Heart left ventricle (tissue), 16 donors: ENCODE measurements at regions not wholly inside any gene's neighbourhood (a gene's known extent, or its start where the extent isn't known, plus 50 kb on each side); places are given as distances from the start of the nearest gene placed in this dataset.

Source experiments
- ATAC-seq, 4 donors: fragments of 200-7000 bp; cut with Tn5 transposase; one replicate each; pipeline ENCODE4 v1.9.1; 2020 to 2022; ENCODE audit warnings: moderate library complexity in 4 of 4, mild to moderate bottlenecking in 3 of 4, moderate number of reproducible peaks in 1 of 4
- DNase-seq, 5 donors: peaks; one replicate each; pipeline ENCODE4 v3.0.0-alpha.2; 2020
- H3K27ac ChIP-seq, 12 donors: fragments of 200-600 bp; sonication (generic) in 4 of 12; one replicate each; pipeline versions ENCODE4 v1.5.0 to v1.8.0; 2016 to 2022; ENCODE audit warnings: mild to moderate bottlenecking in 2 of 12
- H3K27me3 ChIP-seq, 9 donors: fragments of 200-600 bp; sonication (generic) in 2 of 9; one replicate each; pipeline versions ENCODE4 v1.5.1 to v1.8.0; 2016 to 2022; ENCODE audit warnings: mild to moderate bottlenecking in 3 of 9
- H3K36me3 ChIP-seq, 9 donors: fragments of 200-600 bp; sonication (generic) in 2 of 9; one replicate each; pipeline versions ENCODE4 v1.5.0 to v1.8.0; 2018 to 2022; ENCODE audit warnings: mild to moderate bottlenecking in 2 of 9
- H3K4me1 ChIP-seq, 12 donors: fragments of 200-600 bp; sonication (generic) in 4 of 12; one replicate each; pipeline versions ENCODE4 v1.5.0 to v1.8.0; 2016 to 2022; ENCODE audit warnings: mild to moderate bottlenecking in 3 of 12
- H3K4me3 ChIP-seq, 12 donors: fragments of 200-600 bp; sonication (generic) in 4 of 12; one replicate each; pipeline versions ENCODE4 v1.5.0 to v1.8.0; 2017 to 2022; ENCODE audit warnings: mild to moderate bottlenecking in 9 of 12, moderate library complexity in 4 of 12
- H3K9me3 ChIP-seq, 12 donors: fragments of 200-600 bp; sonication (generic) in 4 of 12; one replicate each; pipeline versions ENCODE4 v1.5.0 to v1.8.0; 2016 to 2022; ENCODE audit warnings: mild to moderate bottlenecking in 1 of 12
- POLR2A ChIP-seq, 2 donors: fragments of 450-650 bp; IDR thresholded peaks; one replicate each; pipeline ENCODE4 v1.6.1; 2017; ENCODE audit warnings: antibody characterized with exemption in 2 of 2, mild to moderate bottlenecking in 2 of 2, moderate library complexity in 2 of 2
- WGBS, 4 donors: extraction: QIAGEN DNeasy Blood & Tissue Kit in 2 of 4; methylation state at CpG; one replicate each; pipeline versions ENCODE4 v1.1.5 to v1.1.7; 2013 to 2018; 5-methylcytosine and 5-hydroxymethylcytosine counted together
- intact Hi-C, 10 donors: fragments of 100-400 bp; cut with DNase I; formaldehyde crosslinking; loops; one replicate each; pipeline versions ENCODE4 v1.11.1 to v1.14.2; 2022
- TF ChIP-seq, protein P1 (sequence below), 12 donors: fragments of 200-600 bp; sonication (generic) in 4 of 12; IDR thresholded peaks; one replicate each; pipeline versions ENCODE4 v1.5.0 to v1.8.0; 2018 to 2022; ENCODE audit warnings: antibody characterized with exemption in 12 of 12, mild to moderate bottlenecking in 5 of 12
- donor health status: ischemic (EF 13 %, LVEDD 7.1; RV severe dilation, severe dysfunction).
- donor health status: healthy with polysubstance abuse.
- donor health status: DM: no; HTN: yes; CAD: no.
- donor health status: DM: no; HTN: no; CAD: no.
- donor health status: ischemic (EF 25% LVEDD 6.9; RV normal size, moderate dysfunction).
- donor health status: ischemic (EF 25% LVEDD 5.7; RV mildly dilated, moderate dysfunction).
- donor health status: healthy.
- donor health status: DM: yes; HTN: yes; CAD: no.
- donor health status: ischemic (EF 35%, LVEDD 5.7; RV mildly dilated, moderate dysfunction).
- donor health status: nonischemic (EF 11% LVEDD 7.7; RV severe dilation, severe dysfunction).
- donor health status: DM: yes; HTN: yes; CAD: no.
- donor health status: PGD.
- donor health status: ischemic (EF 29% LVEDD 5.4; RV normal size, mild dysfunction).
- donor health status: nonischemic (EF 23%, LVEDD 6.1; RV moderate dilation, normal function).

- Histone ChIP-seq H3K36me3 (no peaks in the 10 kb centered on the region), H3K4me1 (no peaks in the 10 kb centered on the region), H3K4me3 (no peak overlapping the region), H3K9me3 (no peaks in the 10 kb centered on the region), H3K27ac (no peak overlapping the region), H3K27me3 (no peaks in the 10 kb centered on the region)
- intact Hi-C loops, result no loop called here
- ATAC-seq (no peak), DNase-seq (no peak)
- WGBS, 4 donors, result 69 to 78% (median 75%) methylated on average over 2 of the region's 2 CpGs
- TF ChIP-seq, protein P1, sequence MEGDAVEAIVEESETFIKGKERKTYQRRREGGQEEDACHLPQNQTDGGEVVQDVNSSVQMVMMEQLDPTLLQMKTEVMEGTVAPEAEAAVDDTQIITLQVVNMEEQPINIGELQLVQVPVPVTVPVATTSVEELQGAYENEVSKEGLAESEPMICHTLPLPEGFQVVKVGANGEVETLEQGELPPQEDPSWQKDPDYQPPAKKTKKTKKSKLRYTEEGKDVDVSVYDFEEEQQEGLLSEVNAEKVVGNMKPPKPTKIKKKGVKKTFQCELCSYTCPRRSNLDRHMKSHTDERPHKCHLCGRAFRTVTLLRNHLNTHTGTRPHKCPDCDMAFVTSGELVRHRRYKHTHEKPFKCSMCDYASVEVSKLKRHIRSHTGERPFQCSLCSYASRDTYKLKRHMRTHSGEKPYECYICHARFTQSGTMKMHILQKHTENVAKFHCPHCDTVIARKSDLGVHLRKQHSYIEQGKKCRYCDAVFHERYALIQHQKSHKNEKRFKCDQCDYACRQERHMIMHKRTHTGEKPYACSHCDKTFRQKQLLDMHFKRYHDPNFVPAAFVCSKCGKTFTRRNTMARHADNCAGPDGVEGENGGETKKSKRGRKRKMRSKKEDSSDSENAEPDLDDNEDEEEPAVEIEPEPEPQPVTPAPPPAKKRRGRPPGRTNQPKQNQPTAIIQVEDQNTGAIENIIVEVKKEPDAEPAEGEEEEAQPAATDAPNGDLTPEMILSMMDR (IDR thresholded peaks at IDR 0.05), result no peak
- no peak for TF ChIP-seq POLR2A (IDR thresholded peaks at IDR 0.05)
These were observed 174.1 kb upstream of the ADAMTS3 start for GRCh38 chr4:72743078-72743477.

GRCh38 chr4:72715299-72715698 lies 146.3 kb upstream of the ADAMTS3 start:
- intact Hi-C loops, result no loop called here
- H3K27ac ChIP-seq, result no peak overlapping the region
- TF ChIP-seq POLR2A (IDR thresholded peaks at IDR 0.05), result no peak
- TF ChIP-seq, protein P1 (IDR thresholded peaks at IDR 0.05), result no peak
- no peak overlapping the region for H3K4me3 ChIP-seq
- H3K9me3 ChIP-seq, result no peaks in the 10 kb centered on the region
- no peaks in the 10 kb centered on the region for H3K36me3 ChIP-seq
- H3K4me1 ChIP-seq, result no peaks in the 10 kb centered on the region
- 63 to 82% (median 74%) methylated on average over 2 of the region's 2 CpGs for WGBS, 4 donors
- H3K27me3 ChIP-seq, result no peaks in the 10 kb centered on the region
- no peak for DNase-seq
- ATAC-seq, result no peak

GRCh38 chr4:72714482-72715279 lies 145.7 kb upstream of the ADAMTS3 start:
- no peaks in the 10 kb centered on the region for H3K36me3 ChIP-seq
- H3K9me3 ChIP-seq, result no peaks in the 10 kb centered on the region
- H3K27ac ChIP-seq, result no peak overlapping the region
- TF ChIP-seq, protein P1 (IDR thresholded peaks at IDR 0.05), result no peak
- no peak for TF ChIP-seq POLR2A (IDR thresholded peaks at IDR 0.05)
- WGBS, 4 donors, result 72 to 80% (median 77%) methylated on average over 6 of the region's 6 CpGs
- ATAC-seq, result no peak
- H3K4me3 ChIP-seq, result no peak overlapping the region
- H3K27me3 ChIP-seq, result no peaks in the 10 kb centered on the region
- DNase-seq, result no peak
- no peaks in the 10 kb centered on the region for H3K4me1 ChIP-seq
- intact Hi-C loops, result no loop called here

DNA sequence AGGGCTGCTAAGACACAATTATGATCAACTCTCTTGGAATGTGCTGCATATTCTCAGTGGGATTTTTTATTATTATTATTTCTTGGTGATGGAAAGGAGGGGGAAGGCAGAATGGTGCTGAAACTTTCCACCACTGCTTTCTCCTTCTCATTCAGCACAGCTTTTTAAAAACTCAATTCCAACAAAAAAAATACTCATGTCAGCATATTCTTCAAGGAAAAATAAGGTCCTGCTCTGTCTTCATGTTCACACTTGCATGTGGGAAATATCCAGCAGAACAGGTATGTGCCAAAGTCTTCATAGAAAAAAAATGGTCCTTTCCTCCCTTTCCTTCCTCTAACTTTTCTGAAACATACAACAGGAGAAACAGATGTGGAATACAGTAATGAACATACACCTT lies 144.0 kb upstream of the ADAMTS3 start:
- DNase-seq, result no peak
- H3K4me3 ChIP-seq, result no peak overlapping the region
- no peaks in the 10 kb centered on the region for H3K9me3 ChIP-seq
- no peaks in the 10 kb centered on the region for H3K4me1 ChIP-seq
- H3K27me3 ChIP-seq, result no peaks in the 10 kb centered on the region
- TF ChIP-seq, protein P1 (IDR thresholded peaks at IDR 0.05), result no peak
- TF ChIP-seq POLR2A (IDR thresholded peaks at IDR 0.05), result no peak
- H3K27ac ChIP-seq, result no peak overlapping the region
- intact Hi-C loops, result no loop called here
- H3K36me3 ChIP-seq, result no peaks in the 10 kb centered on the region
- ATAC-seq, result no peak
